Right hindlimb (tissue), 1 donor: ENCODE measurements at regions not wholly inside any gene's neighbourhood (a gene's known extent, or its start where the extent isn't known, plus 50 kb on each side); places are given as distances from the start of the nearest gene placed in this dataset.
"Not testable (repeated sequence)": the region's sequence is repeated elsewhere in the genome, so short reads cannot be mapped to it uniquely, and the experiment has no call there.

ENCODE experiments used
- DNase-seq: peaks from one replicate; pipeline ENCODE4 v3.0.0-alpha.2; 2018

DNA sequence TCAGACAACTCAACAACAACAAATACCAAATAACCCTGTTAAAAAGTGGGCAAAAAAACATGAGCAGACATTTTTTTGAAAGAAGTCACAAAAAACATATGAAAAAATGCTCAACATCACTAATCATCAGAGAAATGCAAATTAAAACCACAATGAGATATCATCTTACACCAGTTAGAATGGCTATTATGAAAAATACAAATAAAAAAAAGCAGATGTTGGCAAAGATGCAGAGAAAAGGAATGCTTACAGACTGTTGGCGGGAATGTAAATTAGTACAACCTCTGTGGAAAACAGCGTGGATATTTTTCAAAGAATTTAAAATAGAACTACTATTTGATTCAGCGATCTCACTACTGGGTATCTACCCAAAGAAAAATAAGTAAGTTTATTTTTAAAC, 114.0 kb downstream of the SLC38A4 start:
- DNase-seq = no peak

DNA sequence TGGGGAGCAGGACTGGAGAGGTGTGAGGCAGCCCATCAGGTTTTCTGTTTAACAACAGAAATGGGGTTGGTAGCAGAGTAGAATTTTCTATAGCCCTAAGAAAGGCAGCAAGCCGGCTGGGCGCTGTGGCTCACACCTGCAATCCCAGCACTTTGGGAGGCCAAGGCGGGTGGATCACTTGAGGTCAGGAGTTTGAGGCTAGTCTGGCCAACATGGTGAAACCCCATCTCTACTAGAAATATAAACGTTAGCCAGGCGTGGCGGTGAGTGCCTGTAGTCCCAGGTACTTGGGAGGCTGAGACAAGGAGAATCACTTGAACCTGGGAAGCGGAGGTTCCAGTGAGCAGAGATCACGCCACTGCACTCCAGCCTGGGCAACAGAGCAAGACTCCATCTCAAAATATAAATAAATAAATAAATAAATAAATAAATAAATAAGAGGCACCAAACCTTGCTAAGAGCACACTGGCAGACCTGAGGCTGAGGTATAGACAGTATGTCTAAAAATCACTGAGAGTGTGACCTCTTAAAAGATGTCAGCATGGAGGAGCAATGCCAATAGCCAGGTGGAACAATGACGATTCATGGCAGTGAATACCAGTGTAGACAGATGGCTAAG, 115.6 kb downstream of the SLC38A4 start:
- no peak for DNase-seq

DNA sequence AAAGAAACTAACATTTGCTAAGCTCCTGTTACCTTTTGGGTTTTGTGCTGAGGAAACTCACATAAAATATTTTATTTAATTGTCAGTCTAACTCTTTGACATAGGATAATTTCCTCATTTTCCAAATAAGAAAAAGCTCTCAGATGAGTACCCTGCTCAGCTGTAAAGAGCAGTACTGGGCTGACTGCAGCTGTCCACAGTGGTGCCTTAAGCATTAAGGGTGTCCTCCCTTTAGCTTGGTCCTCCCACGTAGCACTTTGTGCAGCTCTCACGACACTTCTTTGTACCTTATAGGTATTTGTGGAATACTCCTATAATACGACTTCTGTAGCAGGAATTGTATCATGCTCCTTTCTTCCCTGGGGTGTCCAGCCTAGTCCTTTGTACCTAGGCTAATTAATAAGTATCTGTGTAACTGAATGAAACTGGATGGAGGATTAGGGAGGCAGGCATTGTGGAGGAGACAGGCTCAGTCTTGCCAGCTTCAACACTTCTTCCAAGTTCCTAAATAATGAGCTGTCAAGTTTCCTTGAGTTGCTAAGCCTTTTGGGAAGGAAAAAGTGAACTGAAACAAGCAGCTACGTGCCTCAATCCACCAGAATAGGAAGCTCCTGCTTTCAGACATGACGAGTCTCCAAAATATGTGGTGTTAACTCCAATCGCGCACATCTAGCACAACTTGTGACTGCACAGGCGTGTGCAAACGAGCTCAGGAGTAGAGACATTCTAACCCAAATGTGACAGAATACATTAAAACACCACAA, 123.0 kb downstream of the SLC38A4 start:
- no peak for DNase-seq

DNA sequence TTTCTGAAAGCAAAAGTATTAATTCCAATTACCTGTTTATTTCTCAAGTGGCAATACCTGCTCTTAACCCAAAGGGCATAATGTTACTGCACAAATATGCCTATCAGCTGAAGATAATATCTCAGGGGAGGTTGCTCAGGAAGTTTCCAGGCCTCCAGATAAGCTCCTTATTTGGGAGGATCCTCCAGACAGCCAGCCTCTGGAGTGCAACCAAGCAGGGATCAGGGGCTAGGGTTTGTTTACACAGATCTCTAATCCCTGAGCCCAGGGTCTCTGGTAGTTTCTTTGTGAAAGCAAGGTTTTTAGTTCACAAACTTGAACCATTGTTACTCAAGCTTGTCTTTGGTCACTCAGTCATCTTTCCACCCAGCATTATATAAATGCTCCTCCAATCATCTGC, 124.4 kb downstream of the SLC38A4 start:
- DNase-seq = no peak

DNA sequence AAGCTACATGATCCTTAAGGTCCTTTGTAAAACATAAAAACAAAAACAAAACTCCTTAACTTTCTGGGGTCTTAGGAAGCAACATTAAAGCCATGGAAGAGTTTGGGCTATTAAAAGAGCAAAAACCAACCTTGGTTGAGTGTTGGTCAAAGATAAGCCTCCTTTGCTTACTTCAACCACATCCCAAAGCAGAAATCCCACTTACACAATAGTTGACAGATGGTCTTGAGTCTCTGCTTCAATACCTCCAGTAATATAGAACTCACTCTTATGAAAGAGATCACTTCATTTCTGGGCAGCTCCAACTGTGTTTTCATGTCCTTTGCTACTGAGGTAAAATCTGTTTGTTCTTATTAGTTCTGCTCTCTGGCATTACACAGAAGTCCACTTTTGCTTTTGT, 125.8 kb downstream of the SLC38A4 start:
- DNase-seq = no peak

DNA sequence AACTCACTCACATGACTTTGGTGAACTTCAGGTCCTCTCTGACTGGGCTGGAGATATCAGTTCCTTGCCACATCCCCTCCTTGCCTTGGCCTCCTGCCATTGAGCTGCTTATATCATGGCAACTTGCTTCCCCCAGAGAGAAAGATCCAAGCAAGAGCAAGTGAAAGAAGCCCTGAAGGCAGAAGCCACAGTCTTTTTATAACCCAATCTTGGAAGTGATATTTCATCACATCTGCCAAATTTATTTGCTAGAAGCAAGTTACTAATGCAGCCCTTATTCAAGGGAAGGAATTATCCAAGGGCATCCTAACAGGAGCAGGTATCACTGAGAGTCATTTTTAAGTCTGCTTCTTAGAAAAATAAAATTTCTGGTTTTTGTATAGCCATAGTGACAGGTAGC, 127.8 kb downstream of the SLC38A4 start:
- no peak for DNase-seq

DNA sequence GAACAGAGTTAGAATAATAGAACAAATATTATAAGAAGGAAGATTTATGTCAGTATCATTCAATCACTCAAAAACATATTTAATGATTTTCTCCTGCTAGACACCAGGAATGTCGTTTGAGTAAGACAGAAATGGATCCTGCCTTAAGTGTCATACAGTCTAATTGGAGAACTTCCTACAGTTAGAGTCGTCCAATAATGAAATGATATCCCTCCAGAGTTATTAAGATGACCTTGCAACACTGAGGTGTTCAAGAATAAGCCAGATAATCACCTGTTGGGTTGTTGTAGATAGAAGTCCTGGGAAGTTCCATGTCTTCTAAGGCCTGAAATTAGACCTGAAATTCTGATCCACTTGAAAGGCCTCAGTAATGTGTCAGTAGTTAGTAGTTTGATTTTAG, 132.3 kb downstream of the SLC38A4 start:
- DNase-seq = no peak

DNA sequence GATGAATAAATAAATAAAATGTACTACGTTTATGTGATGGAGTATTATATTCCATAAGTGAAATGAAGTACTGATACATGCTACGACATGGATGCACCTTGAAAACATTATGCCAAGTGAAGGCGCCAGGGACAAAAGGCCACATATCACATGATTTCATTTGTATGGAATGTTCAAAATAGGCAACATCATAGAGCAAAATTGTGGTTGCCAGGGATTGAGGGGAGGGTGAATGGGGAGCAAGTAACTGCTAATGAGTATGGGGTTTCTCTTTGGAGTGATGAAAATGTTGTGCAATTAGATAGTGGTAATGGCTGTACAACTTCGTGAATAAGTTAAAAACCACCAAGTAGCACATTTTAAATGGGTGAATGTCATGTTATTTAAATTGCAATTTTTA, 132.8 kb downstream of the SLC38A4 start:
- no peak for DNase-seq

DNA sequence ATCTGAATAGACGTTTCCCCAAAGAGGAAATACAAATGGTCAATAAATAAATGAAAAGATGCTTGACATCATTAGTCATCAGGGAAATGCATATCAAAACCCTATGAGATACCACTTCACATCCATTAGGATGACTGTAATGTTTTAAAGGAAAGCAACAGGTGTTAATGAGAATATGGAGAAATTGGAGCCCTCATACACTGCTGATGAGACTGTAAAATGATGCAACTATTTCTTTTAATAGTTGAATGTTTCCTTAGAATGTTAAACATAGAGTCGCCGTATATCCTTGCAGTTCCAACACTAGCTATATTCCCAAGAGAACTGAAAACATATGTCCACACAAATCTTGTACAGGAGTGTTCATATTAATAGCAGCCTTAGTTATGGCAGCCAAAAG, 133.2 kb downstream of the SLC38A4 start:
- no peak for DNase-seq

DNA sequence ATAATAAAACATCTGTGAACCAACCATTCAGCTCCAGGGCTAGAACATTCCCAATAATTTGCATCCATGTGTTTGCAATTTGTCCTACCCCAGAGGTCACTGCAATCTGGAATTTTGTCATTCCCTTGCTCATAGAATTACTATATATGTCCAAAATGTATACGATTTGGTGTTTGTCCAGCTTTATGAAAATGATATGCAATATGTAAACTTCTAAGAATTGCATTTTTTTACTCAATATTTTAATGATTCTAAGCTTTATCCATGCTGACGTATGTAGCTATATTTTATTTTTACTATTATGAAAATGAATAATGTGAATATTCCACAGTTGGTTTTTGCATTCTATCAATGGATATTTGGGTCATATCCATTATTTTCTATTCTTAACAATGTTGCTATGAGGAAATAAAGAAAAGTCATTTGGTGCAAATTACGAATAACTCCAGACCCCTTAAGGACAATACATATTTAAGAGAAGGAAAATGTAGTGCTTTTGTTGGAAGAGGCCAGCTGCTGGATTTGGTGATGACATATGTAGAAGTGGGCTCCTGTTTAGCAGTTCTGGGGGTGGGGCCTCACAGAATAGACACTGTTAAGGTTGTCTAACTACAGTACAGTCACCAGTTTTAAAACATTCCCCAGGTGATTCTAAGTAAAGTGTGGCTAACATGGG, 139.4 kb downstream of the SLC38A4 start:
- peak; percentile 42 for DNase-seq

DNA sequence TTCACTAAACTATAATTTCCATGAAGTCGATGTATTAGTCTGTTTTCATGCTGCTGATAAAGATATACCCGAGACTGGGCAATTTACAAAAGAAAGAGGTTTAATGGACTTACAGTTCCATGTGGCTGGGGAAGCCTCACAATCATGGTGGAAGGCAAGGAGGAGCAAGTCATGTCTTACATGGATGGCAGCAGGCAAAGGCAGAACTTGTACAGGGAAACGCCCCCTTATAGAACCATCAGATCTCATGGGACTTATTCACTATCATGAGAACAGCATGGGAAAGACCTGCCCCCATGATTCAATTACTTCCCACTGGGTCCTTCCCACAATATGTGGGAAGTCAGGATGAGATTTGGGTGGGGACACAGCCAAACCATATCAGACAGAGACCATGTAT, 141.6 kb downstream of the SLC38A4 start:
- not testable (repeated sequence) for DNase-seq

DNA sequence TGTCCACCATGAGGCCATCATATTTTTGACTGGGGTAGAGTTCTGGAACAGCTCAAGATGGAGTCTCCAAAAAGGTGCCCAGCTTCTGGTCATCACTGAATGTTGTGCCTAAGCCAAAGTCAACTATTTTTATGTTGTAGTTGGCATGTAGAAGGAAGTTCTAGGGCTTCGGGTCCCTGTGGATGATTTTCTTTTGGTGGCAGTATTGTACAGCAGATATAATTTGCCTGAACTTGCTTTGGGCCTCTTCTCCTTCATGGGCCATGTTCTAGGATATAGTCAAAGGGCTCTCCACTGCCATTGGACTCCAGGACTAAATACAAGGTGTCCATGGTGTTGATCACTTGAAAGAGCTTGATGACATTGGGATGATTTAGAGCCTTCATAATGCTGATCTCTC, 143.6 kb downstream of the SLC38A4 start:
- no peak for DNase-seq

DNA sequence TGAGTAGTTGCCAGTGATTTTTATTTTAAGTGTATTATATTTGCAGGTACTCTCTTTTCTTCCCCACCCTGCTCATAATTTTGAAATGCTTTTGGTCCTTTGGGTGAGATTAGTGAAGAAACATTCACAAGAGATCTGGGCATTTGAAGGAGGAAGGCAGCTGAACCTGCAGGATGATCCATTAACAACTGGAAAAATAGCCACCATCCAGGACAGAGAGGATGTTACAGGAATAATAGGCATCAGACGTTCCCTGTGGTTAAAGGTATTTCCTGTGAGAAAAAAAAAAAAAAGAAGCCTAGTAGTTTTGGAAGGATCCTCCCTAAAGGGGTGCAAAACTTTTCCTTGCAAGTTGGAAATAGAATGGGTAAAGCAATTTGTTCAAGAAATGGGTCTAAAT, 145.3 kb downstream of the SLC38A4 start:
- no peak for DNase-seq

DNA sequence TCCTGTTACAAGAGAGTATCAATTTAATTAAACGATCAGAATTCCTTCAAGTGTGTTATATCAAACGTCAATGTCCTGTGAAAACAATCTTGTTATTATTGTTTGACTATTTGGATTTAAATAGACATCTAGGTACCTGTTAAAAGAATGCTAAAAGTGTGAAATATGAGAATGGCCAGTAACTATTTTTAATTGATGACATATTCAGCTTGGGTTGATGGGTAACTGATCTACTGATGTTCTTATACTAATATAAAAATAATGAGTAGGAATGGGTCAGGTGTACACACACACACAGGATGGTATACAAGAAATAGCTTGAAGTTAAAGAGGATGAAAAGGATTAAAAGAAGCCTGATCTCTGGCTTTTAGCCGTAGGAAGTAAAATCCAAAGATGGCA, 146.0 kb downstream of the SLC38A4 start:
- no peak for DNase-seq

DNA sequence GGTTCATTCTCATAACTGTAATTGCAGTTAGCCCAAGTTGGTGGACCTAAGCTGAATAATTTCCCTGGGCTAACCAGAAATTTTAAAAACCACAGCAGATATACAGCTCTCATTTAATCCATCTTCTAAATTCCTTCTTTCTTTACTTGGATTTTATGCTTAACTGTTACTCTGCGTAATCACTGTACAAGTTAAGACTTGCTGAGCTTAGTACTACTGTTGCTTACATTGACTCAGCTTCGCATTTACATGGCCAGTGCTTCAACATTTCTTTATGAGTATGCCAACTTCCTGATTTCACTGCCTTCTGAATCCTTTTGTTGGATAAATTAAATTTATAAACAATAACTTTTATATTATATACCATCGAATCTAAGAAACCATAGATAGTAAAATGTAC, 147.4 kb downstream of the SLC38A4 start:
- DNase-seq = no peak

DNA sequence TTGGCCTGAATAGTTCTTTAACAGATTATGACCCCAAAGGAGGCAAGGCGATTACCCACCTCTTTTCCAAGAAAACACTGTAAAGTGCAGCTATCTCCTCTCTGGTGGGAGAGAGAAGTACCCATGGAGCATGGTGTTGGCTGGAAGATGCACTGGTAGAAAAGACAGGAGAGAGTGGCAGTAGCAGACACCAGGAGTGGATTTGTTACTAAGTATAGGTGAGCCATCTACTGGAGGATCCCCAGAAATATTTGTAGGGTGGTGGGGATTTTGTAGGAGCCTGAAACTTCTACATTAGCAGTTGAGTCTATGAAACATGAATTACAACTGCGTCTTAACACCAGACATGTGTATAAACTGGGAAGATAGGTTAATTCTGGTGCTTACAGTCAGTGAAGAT, 148.0 kb downstream of the SLC38A4 start:
- no peak for DNase-seq

DNA sequence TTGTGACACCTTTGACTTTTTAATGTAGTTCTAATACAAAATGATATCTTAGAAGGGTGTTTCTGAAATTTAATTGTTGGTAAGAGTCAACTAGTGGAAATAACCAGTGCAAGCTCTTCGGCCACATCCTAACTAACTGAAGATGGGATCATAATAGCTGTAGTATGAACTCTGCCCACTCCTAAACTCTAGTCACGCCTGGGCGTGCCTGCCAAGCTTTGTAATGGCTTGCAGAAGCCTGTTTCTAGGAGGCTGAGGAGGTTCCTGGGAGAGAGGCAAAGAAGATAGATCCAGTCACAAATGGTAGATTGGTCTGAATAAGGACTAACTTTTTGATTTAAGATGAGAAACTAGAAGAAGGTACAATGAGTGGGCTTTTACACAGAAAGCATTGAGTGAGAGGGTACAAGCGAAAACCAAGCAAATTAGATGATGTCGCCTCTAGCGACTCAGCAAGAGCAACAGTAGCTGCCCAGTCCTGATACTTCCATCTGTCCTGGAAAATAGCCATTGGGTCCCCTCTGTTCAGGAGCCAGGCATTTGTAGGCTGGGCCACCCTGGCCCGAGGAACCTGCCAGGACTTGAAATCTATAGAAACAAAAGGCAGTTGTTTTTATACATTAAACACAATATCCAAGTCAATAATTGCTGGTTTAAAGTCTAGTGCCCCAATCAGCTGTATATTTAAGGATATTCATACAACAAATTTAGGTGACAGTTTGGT, 148.8 kb downstream of the SLC38A4 start:
- no peak for DNase-seq

DNA sequence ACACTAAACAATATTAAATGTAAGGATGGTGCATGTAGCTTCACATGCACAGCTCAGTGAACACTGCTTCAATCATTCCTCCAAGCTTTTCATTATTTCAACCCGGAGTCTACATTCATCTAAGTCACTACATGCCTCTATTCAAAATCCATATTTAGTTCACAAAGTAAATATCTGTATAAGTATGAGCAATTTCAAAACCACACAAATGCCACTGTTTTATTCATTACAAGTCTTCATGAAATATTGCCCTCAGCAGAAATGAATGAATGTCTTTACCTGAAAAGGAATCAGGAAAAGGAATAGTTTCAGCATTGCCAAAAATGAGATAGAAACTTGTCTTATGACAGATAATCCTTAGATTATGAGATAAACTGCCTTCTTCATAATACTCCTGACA, 149.4 kb downstream of the SLC38A4 start:
- no peak for DNase-seq

DNA sequence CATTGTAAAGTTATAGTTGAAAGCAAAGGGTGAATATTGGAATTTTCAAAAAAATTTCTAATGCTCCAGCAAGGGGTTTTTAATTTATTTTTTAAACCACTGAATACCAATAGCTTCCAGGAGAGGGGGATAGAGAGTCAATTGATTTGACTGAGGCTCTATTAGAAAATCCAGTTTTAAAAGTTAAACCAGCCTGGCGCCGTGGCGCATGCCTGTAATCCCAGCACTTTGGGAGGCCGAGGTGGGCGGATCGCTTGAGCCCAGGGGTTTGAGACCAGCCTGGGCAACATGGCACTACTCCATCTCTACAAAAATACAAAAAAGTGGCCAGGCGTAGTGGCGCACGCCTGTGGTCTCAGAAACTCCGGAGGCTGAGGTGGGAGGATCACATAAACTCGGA, 150.1 kb downstream of the SLC38A4 start:
- no peak for DNase-seq

DNA sequence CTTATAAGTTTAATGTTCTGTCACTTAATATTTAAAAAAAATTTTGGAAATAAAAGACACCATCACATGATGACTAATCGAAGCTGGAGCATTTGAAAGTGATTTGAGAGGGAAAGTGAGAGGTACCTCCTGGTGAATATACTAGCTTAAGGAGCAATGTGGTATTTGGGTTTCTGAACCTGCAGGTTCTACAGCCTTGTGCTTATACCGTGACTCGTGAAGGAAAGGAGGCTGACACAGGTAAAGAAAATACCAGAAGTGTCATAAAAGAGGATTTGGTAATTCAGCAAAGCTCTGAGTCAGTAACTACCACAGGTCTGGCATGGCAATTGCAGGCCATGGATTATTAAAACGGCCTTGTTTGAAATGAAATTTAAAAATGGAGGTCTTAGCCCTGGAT, 151.0 kb downstream of the SLC38A4 start:
- no peak for DNase-seq

DNA sequence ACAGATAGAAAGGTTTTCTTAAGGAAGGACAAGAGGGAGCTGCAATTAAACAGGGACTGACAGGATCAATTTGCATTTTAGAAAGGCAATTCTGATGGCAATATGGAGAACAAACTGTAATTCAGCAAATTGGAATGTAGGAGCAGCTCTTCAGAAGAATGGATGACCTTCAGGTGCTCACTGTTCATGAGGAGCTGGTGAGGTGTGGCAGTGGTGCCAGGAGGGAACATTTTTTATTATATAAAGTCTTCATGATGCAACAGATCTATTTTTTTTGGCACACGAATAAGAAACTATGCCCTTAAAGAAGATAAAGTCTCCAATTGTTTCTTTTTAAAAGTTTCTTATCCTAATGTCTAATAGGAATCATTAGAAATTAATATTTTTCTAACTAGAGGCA, 151.7 kb downstream of the SLC38A4 start:
- no peak for DNase-seq

DNA sequence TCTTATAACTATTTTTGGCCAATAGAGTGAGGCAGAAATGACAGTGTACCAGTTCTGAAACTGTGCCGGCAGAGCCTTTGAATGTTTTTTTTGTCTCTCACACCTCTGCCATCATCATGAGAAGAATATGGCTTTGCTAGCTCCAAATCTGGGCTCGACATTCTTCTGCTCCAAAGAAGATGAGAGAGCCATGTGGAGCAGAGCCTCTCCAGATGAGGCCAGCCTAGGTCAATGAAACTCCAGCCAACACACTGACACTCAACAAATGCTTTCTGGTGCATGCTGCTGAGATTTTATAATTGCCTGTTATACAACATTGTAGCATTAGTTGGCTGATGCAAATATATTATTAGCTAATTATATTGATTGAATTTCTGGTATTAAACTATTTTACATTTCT, 154.7 kb downstream of the SLC38A4 start:
- no peak for DNase-seq

DNA sequence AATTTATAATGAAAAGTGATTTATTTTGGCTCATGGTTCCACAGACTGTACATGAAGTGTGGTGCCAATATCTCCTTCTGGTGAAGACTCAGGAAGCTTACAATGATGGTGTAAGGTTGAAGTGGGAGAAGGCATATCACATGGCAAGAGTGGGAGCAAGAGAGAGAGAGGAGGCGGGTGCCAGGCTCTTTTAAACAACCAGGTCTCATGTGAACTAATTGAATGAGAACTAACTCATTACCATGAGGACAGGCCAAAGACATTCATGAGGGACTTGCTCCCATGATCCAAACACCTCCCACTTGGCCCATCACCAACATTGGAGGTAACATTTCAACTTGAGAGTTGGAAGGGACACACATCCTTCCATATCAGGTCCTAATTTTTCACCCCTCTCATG, 155.2 kb downstream of the SLC38A4 start:
- no peak for DNase-seq

DNA sequence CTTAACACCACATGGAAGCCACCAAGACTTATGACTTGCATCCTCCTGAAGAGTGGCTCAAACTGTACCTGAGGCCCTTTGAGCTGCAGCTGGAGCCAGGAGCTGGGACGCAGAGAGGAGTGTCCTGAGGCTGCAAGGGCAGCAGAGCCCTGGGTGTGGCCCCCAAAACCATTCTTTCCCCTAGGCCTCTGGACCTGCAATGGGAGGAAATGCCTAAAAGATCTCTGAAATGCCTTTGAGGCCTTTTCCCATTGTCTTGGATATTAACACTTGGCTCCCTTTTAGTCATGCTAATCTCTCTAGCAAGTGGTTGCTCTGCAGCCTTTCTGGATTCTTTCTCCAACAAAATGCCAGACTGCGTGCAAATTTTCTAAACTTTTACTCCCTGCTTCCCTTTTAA, 156.1 kb downstream of the SLC38A4 start:
- DNase-seq = no peak
